SJCRH30 (cell line): ENCODE measurements at regions not wholly inside any gene's neighbourhood (a gene's known extent, or its start where the extent isn't known, plus 50 kb on each side); places are given as distances from the start of the nearest gene placed in this dataset.

Experiments
- DNase-seq, 2 experiments: peaks; one replicate each; pipeline ENCODE4 v3.0.0-alpha.2; 2015 to 2020
- H3K27ac ChIP-seq: fragments of 250-450 bp; sonication (Bioruptor Pico); 2 replicates; pipeline ENCODE4 v1.5.1; 2020; ENCODE audit warnings: mild to moderate bottlenecking, moderate library complexity
- H3K27me3 ChIP-seq: fragments of 250-450 bp; sonication (Bioruptor Pico); 2 replicates; pipeline ENCODE4 v1.5.1; 2020; ENCODE audit warnings: mild to moderate bottlenecking, moderate library complexity
- H3K36me3 ChIP-seq: fragments of 250-450 bp; sonication (Bioruptor Pico); 2 replicates; pipeline ENCODE4 v1.5.1; 2020; ENCODE audit warnings: mild to moderate bottlenecking, moderate library complexity
- H3K4me1 ChIP-seq: fragments of 250-450 bp; sonication (Bioruptor Pico); 2 replicates; pipeline ENCODE4 v1.5.1; 2020; ENCODE audit warnings: mild to moderate bottlenecking, moderate library complexity
- H3K4me3 ChIP-seq: fragments of 250-450 bp; sonication (Bioruptor Pico); 2 replicates; pipeline ENCODE4 v1.5.1; 2020; ENCODE audit warnings: mild to moderate bottlenecking, moderate library complexity
- H3K9me3 ChIP-seq: fragments of 250-450 bp; sonication (Bioruptor Pico); replicated peaks from 2 replicates; pipeline ENCODE4 v1.5.1; 2020; ENCODE audit warnings: mild to moderate bottlenecking, moderate library complexity

GRCh38 chr3:86126552-86126951 lies 864.4 kb downstream of the VGLL3 start:
- no peak overlapping the region for H3K27ac ChIP-seq
- no peak for DNase-seq
- 0 out of 2 replicates have a peak, but pooled peaks cover 6% of the 10 kb centered on the region for H3K4me1 ChIP-seq
- H3K4me3 ChIP-seq, result no peak overlapping the region
- H3K9me3 ChIP-seq, result no peaks in the 10 kb centered on the region
- H3K27me3 ChIP-seq, result no peaks in the 10 kb centered on the region
- no peaks in the 10 kb centered on the region; the same call in 1 of the 2 replicates for H3K36me3 ChIP-seq
